ENCODE measurements at regions not wholly inside any gene's neighbourhood (a gene's known extent, or its start where the extent isn't known, plus 50 kb on each side); places are given as distances from the start of the nearest gene placed in this dataset.

DNA sequence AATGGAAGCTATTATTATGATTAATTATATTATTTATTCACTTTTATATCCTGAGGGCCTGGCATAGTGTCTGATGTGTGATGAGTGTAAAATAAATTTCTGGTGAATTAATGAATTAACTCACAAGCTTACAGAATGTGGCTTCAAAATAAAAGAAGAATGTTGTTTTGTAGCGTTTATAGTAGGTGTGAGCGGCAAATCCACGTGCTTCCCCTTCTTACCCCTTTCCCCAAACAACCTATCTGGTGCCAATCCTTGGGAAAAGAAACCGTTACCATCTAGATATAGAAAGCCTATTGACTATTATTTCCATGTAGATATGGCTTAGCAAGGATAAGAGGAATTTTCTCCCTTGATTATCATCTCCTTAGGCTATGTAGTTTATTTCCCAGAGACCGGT, 144.6 kb upstream of the CITED2 start:
- TF ChIP-seq, protein P1, sequence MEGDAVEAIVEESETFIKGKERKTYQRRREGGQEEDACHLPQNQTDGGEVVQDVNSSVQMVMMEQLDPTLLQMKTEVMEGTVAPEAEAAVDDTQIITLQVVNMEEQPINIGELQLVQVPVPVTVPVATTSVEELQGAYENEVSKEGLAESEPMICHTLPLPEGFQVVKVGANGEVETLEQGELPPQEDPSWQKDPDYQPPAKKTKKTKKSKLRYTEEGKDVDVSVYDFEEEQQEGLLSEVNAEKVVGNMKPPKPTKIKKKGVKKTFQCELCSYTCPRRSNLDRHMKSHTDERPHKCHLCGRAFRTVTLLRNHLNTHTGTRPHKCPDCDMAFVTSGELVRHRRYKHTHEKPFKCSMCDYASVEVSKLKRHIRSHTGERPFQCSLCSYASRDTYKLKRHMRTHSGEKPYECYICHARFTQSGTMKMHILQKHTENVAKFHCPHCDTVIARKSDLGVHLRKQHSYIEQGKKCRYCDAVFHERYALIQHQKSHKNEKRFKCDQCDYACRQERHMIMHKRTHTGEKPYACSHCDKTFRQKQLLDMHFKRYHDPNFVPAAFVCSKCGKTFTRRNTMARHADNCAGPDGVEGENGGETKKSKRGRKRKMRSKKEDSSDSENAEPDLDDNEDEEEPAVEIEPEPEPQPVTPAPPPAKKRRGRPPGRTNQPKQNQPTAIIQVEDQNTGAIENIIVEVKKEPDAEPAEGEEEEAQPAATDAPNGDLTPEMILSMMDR (IDR thresholded peaks at IDR 0.05; ENCODE audit: low read length), result no peak
- TF ChIP-seq EZH2 (optimal IDR thresholded peaks at IDR 0.05; ENCODE audit: low read depth, low read length), result no peak
- TF ChIP-seq EZH2phosphoT487 (IDR thresholded peaks at IDR 0.05; ENCODE audit: low read length), result no peak
